HG02588 (cell line): ENCODE measurements at regions not wholly inside any gene's neighbourhood (a gene's known extent, or its start where the extent isn't known, plus 50 kb on each side); places are given as distances from the start of the nearest gene placed in this dataset.

Experiments
- ATAC-seq: cut with Tn5 transposase; IDR thresholded peaks from one replicate; pipeline ENCODE4 v1.9.1; 2021; ENCODE audit warnings: mild to moderate bottlenecking, moderate library complexity; ENCODE audit not compliant: unreplicated experiment

- ATAC-seq, result no peak
These were observed 257.2 kb downstream of the ETS1 start for GRCh38 chr11:128330203-128330602.

DNA sequence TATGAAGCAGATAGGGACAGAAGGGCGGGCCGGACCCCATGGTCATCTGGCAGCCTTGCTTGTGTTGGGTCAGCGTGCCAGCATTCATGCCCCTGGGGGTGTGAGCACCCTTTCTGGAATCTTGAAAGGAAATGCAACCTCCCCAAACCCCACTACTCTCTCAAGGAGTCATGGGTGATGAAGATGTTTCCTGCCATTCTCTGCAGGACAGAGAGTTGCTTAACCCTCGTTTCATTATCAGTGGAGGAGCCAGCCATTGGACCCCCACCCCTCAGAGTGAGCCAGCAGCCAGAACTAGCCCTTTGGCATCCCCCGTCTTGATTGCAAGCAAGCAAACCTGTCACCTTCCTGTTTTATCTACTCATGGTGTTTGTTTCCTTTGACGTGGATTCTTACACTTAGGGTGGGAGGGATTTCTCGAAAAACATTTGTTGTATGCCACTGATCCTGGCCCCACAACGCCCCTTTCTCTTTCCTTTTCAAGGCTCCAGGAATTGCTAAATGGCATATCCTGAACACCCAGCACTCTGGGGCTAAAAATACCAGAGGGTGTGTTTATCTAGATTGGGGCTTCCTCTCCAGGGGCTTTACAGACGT, 258.3 kb downstream of the ETS1 start:
- no peak for ATAC-seq

DNA sequence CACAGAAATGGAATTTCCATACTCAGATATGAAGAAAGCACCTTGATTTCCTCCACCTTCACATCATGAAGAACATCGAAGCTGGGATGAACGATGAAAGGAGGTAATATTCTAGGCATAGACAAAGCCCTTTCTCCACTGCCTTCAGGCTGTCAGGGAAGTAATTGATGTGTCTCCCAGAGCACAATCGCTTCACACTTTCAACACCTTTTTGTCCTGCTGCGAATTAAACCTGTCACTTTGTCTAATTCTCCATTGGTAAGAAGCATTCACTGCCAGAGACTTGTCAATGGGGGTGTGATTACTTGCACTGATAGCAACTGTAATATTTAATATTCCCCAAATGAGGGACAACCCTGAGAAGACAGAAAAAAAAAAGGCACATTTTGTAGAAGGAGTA, 260.1 kb downstream of the ETS1 start:
- no peak for ATAC-seq

GRCh38 chr11:128326791-128327190, 260.6 kb downstream of the ETS1 start:
- no peak for ATAC-seq

GRCh38 chr11:128324531-128325141, 262.7 kb downstream of the ETS1 start:
- ATAC-seq, result no peak

- no peak for ATAC-seq
These were observed 263.3 kb downstream of the ETS1 start for GRCh38 chr11:128324051-128324481.

DNA sequence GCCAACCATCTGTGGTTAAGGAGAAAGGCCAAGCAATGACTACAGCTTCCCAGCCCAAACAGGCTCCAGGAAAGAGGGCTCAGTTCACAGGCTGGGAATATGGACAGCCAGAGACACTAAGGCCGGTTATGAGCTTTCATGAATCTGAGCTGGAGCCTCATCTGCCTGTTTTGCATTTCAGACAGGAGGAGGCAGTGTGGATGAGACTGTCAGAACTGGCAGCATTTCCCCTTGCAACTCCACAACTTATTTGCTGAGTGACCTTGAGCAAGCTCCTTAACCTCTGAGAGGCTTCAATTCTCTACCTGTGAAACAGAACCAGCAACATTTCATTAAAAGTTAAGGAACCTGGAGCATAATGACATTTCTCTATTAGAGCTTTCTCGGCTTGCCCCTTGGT, 264.0 kb downstream of the ETS1 start:
- no peak for ATAC-seq

GRCh38 chr11:128318856-128319474, 268.4 kb downstream of the ETS1 start:
- peak; percentile 96 for ATAC-seq

GRCh38 chr11:128316541-128317227, 270.7 kb downstream of the ETS1 start:
- no peak for ATAC-seq

GRCh38 chr11:128315933-128316332, 271.4 kb downstream of the ETS1 start:
- ATAC-seq, result no peak

DNA sequence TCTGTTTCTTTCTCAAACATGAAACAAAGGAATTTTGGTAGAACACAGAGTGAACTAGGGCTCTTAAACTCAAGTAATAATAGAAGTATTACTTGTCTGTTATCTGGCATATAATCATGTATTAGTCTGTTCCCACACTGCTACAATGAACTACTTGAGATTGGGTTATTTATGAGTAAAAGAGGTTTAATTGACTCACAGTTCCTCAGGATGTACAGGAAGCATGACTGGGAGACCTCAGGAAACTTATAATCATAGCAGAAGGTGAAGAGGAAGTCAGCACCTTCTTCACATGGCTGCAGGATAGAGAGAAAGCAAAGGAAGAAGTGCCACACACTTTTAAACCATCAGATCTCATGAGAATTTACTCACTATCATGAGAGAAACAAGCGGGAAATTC, 273.4 kb downstream of the ETS1 start:
- ATAC-seq, result no peak

GRCh38 chr11:128311742-128312719, 275.3 kb downstream of the ETS1 start:
- peak; percentile 78 for ATAC-seq

DNA sequence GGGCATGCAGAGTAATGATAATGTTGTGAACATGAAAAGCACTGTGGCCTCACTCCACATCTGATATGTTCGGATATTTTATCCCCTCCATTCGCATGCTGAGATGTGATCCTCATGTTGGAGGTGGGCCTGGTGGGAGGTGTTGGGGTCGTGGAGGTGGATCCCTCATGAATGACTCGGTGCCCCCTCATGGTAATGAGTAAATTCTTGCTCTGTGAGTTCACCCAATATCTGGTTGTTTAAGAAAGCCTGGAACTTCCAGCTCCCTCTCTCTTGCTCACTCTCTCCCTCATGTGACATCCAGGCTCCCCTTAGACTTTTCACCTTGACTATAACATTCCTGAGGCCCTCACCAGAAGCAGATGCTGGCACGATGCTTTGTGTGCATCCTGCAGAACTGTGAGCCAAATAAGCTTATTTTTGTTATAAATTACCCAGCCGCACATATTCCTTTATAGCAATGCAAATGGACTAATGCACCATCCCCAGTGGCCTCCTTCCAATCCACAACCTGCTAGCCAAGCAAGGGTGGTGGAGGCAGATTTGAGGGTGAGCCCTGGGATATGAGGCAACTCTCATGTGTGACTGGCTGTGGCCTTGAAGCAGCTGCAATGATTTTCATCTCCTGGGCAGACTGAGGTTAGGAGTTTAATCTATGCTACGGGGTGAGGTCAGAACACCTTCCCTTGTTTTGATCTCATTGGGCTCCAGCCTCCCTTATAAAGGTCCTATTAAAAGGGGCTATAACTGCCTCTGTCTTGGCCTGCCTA, 276.5 kb downstream of the ETS1 start:
- no peak for ATAC-seq

GRCh38 chr11:128310005-128310404, 277.4 kb downstream of the ETS1 start:
- ATAC-seq, result no peak

DNA sequence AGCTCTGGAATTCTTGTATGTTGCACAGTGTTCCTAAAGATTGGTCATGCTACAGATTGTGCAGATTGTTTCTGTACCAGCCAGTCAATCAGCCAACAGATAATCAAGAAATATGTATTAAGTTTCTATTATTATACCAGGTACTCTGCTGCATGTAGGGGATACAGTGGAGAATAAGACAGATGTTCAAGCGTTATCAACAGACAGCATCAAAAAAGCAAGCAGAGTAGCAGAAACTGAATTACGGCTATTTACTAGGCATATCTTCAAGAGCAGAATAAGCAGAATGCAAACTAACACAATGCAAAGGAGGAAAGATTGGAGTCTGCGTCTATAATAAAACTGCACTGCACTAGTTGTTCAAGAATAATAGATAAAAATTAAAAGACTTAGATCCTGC, 278.6 kb downstream of the ETS1 start:
- no peak for ATAC-seq

GRCh38 chr11:128305588-128305987, 281.8 kb downstream of the ETS1 start:
- ATAC-seq, result no peak

DNA sequence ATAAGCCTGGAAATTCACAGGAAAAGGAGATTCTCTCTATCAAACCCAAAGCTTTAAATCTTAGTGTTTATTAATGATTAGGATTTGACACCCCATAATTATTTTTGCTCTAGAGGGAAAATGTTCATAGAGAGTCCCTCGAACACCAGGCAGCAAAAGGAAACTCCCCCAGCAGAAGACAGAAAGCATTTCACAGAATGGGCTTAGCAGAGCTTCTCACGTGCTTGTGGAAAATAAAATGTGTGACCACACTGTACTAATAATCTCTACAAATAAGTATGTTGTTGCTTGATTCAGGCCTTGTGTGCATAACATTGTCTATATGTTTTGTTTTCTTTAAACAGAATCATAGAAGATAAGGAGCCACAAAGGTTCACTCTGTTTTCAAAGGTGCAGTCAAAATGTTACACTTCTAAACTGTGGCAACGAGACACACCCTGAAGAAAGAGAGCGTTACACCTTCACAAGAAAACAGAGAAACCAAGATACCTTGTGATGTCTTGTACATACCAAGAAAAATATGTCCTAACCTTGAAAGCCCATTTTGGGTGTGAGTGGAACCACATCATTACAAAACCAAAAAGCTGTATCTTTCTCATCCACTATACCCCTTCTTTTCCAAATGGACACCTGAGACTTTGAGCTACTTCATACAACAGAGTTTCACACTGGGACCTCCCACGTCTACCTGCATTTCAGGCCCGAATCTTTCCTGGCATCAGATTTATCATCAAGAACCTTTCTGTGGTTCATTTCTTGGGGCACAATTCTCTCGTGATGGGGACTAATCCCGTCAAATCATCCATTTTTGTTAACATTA, 282.5 kb downstream of the ETS1 start:
- ATAC-seq, result no peak

- ATAC-seq, result no peak
These were observed 283.2 kb downstream of the ETS1 start for GRCh38 chr11:128304116-128304515.

- ATAC-seq, result no peak
These were observed 284.0 kb downstream of the ETS1 start for GRCh38 chr11:128303383-128303782.
